ENCODE measurements at regions not wholly inside any gene's neighbourhood (a gene's known extent, or its start where the extent isn't known, plus 50 kb on each side); places are given as distances from the start of the nearest gene placed in this dataset.
"Not testable (repeated sequence)": the region's sequence is repeated elsewhere in the genome, so short reads cannot be mapped to it uniquely, and the experiment has no call there.

- DNase-seq, result no peak
Observed at GRCh38 chr2:149808556-149808955, 221.0 kb upstream of the MMADHC start.

- DNase-seq, result no peak
Observed at GRCh38 chr2:149806651-149807050, 219.1 kb upstream of the MMADHC start.

GRCh38 chr2:149800624-149801542 lies 213.3 kb upstream of the MMADHC start:
- DNase-seq, result no peak

GRCh38 chr2:149799013-149799705 lies 211.6 kb upstream of the MMADHC start:
- peak; percentile 25 to 39 for DNase-seq

DNA sequence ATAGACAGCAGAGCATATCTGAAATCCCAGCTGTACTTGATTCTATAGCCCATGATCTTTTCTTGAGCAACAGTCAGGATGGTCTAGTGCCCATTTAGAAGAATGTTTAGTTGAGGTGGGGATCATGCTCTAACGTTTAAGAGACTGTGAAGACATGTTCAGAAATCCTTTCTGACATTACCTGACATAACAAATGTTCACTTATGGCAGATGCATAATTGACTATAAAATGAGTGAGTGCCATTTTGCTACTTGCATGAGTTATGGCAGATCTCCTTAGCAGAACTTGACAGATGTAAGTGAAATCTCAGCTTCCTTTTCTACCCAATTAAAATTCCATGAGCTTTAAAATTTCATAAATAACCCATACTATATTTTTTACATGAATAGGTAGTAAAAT lies 209.5 kb upstream of the MMADHC start:
- no peak for DNase-seq

DNA sequence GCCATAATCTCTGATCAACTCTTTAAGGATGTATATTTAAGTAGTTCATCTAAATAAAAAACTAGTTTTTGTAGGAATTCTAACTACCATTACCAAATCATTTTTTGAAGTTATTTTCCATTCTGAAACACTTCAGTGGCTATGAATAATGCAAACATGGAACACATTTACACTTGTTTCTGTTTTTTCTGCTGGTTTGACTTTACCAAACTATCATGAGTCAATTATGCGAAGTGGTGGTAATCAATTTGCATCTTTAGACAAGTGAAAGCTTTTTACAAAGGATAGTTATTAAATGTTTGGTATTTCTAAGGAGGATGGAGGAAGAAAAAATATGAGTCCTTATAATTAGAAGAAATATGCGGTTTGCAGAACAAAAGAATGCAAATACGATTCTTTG lies 202.0 kb upstream of the MMADHC start:
- no peak for DNase-seq

GRCh38 chr2:149787206-149787605 lies 199.6 kb upstream of the MMADHC start:
- DNase-seq, result no peak

DNA sequence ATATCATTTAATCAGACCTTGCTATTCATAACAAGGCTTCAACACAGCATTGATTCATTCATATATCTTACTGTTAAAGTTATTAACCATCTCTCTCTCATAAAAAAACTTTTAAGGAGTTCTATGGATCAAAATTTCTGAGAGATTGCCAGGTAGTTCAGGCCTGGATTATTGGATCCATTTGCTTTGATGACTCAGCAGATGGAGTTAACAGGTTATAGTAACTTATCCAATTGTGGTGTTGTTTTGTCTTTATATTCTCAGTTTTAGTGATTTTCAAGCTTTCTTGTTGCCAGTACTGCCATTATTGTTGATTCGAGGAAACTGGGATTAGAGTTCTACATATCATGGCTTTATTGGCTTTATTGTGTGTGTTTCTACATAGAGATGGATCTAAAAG lies 195.7 kb upstream of the MMADHC start:
- no peak for DNase-seq

GRCh38 chr2:149782572-149782971 lies 195.0 kb upstream of the MMADHC start:
- no peak for DNase-seq

DNA sequence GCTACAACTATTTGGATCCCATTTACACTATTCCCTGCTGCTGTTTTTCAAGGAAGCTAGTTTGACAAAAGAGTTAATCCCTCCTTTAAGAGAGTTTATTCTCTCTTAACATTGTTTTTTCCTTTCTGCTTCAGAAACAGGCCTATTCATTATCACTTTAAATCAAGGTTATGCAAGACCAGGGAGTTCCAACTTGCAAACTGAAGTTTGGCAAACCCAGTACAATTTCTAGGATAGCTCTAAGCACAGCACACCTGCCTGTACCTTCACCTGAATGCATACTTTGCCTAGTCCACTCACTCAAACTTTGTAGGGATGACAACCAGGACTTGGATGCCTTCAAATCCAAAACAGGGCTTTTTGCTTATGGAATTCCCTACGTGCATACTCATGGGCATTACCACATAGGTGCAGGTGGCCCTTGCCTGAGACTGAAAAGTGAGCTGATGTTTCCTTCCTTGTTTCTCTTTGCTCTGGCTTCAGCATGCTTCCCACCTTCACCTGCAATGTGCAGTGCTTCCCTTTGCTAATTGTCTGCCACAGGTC lies 193.8 kb upstream of the MMADHC start:
- DNase-seq, result no peak

- no peak for DNase-seq
Observed at GRCh38 chr2:149773006-149773405, 185.4 kb upstream of the MMADHC start.

DNA sequence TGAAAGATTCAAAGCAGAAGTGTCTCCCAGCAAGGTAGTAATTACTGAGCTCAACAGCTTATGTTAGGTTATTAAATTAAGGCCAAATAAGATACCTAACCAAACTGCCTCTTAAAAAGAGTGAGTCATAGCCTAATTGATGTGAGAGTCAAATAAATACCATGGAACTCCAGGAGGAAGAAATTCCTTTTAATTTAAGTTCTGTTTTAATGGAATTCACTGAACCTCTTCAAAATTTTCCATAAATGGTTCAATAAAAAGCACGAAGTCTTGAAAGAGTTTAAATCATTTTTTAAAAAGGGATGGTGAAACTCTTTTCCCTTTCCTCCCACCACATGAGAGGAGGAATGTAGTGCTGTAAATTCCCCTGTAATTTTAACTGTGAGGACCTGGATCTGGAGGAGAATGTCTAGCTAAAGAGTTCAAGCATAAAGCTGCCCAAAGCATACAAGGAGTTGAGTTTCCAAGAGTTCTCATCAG lies 180.8 kb upstream of the MMADHC start:
- no peak for DNase-seq

- no peak for DNase-seq
Observed at GRCh38 chr2:149767516-149767974, 180.0 kb upstream of the MMADHC start.

GRCh38 chr2:149766339-149766738 lies 178.8 kb upstream of the MMADHC start:
- no peak for DNase-seq

GRCh38 chr2:149765636-149766035 lies 178.1 kb upstream of the MMADHC start:
- no peak for DNase-seq

DNA sequence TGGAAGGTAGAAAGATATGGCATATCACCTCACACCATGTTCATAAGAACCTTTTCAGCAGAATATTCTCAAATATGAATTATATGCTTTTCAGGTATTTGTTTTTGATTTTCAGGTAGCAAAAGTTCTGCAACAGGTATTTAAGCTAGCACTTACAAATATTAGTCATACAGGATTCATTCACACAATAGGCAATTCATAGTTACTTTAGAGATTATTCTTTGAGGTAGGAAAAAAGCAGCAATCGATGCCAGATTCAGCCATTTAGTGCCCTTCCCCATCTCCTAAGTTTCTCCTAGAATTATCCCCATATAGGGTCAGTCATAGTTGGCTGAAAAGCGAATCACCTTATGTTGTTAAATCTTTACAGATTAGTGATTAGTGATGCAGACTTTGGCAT lies 177.4 kb upstream of the MMADHC start:
- DNase-seq, result no peak

- DNase-seq, result no peak
Observed at GRCh38 chr2:149763358-149763757, 175.8 kb upstream of the MMADHC start.

DNA sequence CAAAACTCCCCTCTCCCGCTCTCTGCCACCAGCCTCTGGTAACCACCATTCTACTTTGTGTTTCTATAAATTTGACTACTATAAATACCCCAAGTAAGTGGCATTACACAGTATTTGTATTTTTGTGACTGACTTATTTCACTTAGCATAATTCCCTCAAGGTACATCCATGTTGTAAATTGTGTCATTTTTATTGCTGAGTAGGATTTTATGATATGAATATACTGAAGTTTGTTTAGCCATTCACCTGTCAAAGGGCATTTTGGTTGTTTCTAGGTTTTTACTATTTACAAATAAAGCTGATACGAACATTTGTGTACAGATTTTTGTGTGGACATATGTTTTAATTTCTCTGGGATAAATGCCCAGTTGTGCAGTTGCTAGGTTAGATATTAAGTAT lies 174.0 kb upstream of the MMADHC start:
- DNase-seq, result no peak

DNA sequence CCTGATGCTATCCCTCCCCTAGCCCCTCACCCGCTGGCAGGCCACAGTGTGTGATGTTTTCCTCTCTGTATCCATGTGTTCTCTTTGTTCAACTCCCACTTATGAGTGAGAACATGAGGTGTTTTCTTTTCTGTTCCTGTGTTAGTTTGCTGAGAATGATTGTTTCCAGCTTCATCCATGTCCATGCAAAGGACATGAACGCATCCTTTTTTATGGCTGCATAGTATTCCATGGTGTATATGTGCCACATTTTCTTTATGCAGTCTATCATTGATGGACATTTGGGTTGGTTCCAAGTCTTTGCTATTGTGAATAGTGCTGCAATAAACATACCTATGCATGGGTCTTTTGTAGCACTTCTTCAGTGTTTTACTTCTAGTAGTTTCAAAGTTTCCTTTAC lies 171.8 kb upstream of the MMADHC start:
- not testable (repeated sequence) for DNase-seq

DNA sequence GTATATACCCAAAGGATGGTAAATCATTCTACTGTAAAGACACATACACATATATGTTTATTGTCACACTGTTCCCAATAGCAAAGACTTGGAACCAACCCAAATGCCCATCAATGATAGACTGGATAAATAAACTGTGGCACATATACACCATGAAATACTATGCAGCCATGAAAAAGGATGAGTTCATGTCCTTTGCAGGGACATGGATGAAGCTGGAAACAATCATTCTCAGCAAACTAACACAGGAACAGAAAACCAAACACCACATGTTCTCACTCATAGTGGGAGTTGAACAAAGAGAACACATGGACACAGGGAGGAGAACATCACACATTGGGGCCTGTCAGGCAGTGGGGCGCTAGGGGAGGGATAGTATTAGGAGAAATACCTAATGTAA lies 167.1 kb upstream of the MMADHC start:
- DNase-seq, result not testable (repeated sequence)

DNA sequence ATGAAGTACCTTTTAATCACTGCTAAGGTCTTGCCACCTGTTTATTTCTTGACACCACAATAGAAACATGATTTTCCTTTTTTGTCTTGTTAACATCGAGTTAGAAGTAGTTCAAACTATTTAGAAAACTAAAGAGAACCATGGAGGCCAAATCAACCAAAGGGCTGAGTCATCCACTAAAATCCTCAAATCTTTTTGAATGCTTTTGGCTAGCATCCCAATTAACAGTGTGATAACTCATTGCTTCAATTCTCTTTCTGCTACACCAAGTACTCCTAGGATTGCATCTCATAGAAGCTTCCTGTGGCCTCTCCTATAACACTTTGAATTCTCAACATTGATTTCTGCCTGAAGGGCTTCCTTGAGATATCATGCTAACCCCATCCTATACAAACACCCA lies 159.9 kb upstream of the MMADHC start:
- DNase-seq, result no peak

DNA sequence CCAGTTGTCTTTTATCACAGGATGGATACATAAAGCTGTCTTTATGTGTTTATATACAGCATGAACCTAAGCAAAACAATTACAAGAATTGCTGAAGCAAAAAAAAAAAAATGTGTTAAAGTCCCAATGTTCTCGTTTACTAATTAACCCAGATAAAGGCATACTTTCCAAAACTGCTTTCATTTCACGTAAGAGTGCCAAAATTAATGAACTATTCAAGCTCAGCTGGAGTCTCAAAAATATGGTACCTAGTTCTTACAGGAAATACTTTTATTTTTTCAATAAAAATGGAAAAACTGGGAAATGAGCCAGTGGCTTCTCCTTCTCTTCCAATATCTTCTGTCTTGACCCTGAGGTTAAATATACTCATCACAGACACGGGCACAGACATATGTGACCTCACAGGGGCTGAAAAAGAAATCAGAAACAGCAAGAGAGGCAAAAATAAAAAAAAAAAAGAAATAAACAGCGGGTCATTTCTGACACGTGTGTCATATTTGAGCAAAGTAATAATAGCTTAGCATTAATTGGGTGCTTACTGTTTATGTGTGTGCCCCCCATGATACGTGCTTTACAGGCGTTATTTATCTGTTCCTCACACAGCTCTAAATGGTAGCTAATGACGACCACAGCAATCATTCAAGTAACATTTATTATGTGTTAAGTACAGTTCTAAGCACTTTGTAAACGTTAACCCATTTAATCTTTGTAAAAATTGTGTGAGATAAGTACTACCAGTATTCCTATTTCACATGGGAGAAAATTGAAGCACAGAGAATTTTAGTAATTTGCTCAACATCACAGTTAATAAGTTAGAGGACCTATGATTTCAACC lies 158.0 kb upstream of the MMADHC start:
- DNase-seq, result no peak
